Thoracic aorta (tissue), 2 donors: ENCODE measurements at regions not wholly inside any gene's neighbourhood (a gene's known extent, or its start where the extent isn't known, plus 50 kb on each side); places are given as distances from the start of the nearest gene placed in this dataset.

Source experiments
- ATAC-seq: fragments of 150-250 bp; one replicate; pipeline ENCODE4 v1.8.0; 2017; ENCODE audit warnings: low read depth; ENCODE audit not compliant: insufficient number of reproducible peaks, low FRiP score
- DNase-seq: peaks from one replicate; pipeline ENCODE4 v3.0.0-alpha.2; 2020; ENCODE audit warnings: low spot score
- H3K27ac ChIP-seq, 2 donors: fragments of 200-600 bp; sonication (generic); 1 replicate in 1 of 2; 2 replicates in 1 of 2; pipeline ENCODE4 v1.5.1; 2016; ENCODE audit warnings: mild to moderate bottlenecking in 2 of 2, moderate library complexity in 2 of 2
- H3K27me3 ChIP-seq: fragments of 200-600 bp; sonication (generic); replicated peaks from 2 replicates; pipeline ENCODE4 v1.6.0; 2016; ENCODE audit warnings: mild to moderate bottlenecking; ENCODE audit not compliant: insufficient read depth
- H3K36me3 ChIP-seq: fragments of 200-600 bp; sonication (generic); one replicate; pipeline ENCODE4 v1.5.1; 2016
- H3K4me1 ChIP-seq, 2 donors: fragments of 200-600 bp; sonication (generic); 1 replicate in 1 of 2; 2 replicates in 1 of 2; pipeline versions ENCODE4 v1.5.1 to v1.6.0; 2016; ENCODE audit warnings: low read depth in 2 of 2, mild to moderate bottlenecking in 1 of 2; ENCODE audit not compliant: control insufficient read depth in 1 of 2
- H3K4me3 ChIP-seq: fragments of 200-600 bp; sonication (generic); 2 replicates; pipeline ENCODE4 v1.5.1; 2016; ENCODE audit warnings: mild to moderate bottlenecking
- H3K9me3 ChIP-seq: fragments of 200-600 bp; sonication (generic); 2 replicates; pipeline ENCODE4 v1.5.1; 2016
- CTCF ChIP-seq: fragments of 200-600 bp; sonication (generic); IDR thresholded peaks from one replicate; pipeline ENCODE4 v1.5.1; 2019; ENCODE audit warnings: antibody characterized with exemption

GRCh38 chr9:113708821-113709713, 167.0 kb upstream of the ZNF618 start:
- Histone ChIP-seq H3K27ac (no peak overlapping the region), H3K9me3 (no peaks in the 10 kb centered on the region), H3K4me3 (no peak overlapping the region), H3K36me3 (no peaks in the 10 kb centered on the region), H3K27me3 (no peaks in the 10 kb centered on the region), H3K4me1 (peaks cover 0 to 5% of the 10 kb centered on the region in 2 donors)
- ATAC-seq: no peak
- no peak for TF ChIP-seq CTCF
- no peak for DNase-seq

GRCh38 chr9:113709721-113710120, 166.4 kb upstream of the ZNF618 start:
- no peaks in the 10 kb centered on the region for H3K36me3 ChIP-seq
- H3K27ac ChIP-seq: no peak overlapping the region
- H3K9me3 ChIP-seq: no peaks in the 10 kb centered on the region
- no peak for ATAC-seq
- no peaks in the 10 kb centered on the region for H3K27me3 ChIP-seq
- H3K4me1 ChIP-seq: peaks cover 0 to 5% of the 10 kb centered on the region in 2 donors
- H3K4me3 ChIP-seq: no peak overlapping the region
- TF ChIP-seq CTCF: no peak
- DNase-seq: no peak

GRCh38 chr9:113711251-113711650, 164.9 kb upstream of the ZNF618 start:
- Histone ChIP-seq H3K27me3 (no peaks in the 10 kb centered on the region), H3K4me3 (no peak overlapping the region), H3K4me1 (peaks cover 0 to 5% of the 10 kb centered on the region in 2 donors), H3K9me3 (no peaks in the 10 kb centered on the region), H3K36me3 (no peaks in the 10 kb centered on the region), H3K27ac (no peak overlapping the region)
- ATAC-seq (no peak), DNase-seq (no peak)
- TF ChIP-seq CTCF: no peak

- Histone ChIP-seq H3K27ac (no peak overlapping the region), H3K4me3 (no peak overlapping the region), H3K4me1 (peaks cover 0 to 5% of the 10 kb centered on the region in 2 donors), H3K27me3 (no peaks in the 10 kb centered on the region), H3K9me3 (no peaks in the 10 kb centered on the region), H3K36me3 (no peaks in the 10 kb centered on the region)
- DNase-seq (no peak), ATAC-seq (no peak)
- no peak for TF ChIP-seq CTCF
Observed at GRCh38 chr9:113712053-113712452, 164.1 kb upstream of the ZNF618 start.

- DNase-seq (no peak), ATAC-seq (peak; percentile 35)
- no peaks in the 10 kb centered on the region for H3K36me3 ChIP-seq
- no peaks in the 10 kb centered on the region for H3K9me3 ChIP-seq
- TF ChIP-seq CTCF: no peak
- H3K4me1 ChIP-seq: peaks cover 0 to 5% of the 10 kb centered on the region in 2 donors
- no peak overlapping the region for H3K27ac ChIP-seq
- no peak overlapping the region for H3K4me3 ChIP-seq
- H3K27me3 ChIP-seq: no peaks in the 10 kb centered on the region
Observed at GRCh38 chr9:113715086-113715485, 161.0 kb upstream of the ZNF618 start.
